ENCODE measurements at regions not wholly inside any gene's neighbourhood (a gene's known extent, or its start where the extent isn't known, plus 50 kb on each side); places are given as distances from the start of the nearest gene placed in this dataset.
"Not testable (repeated sequence)": the region's sequence is repeated elsewhere in the genome, so short reads cannot be mapped to it uniquely, and the experiment has no call there.

DNA sequence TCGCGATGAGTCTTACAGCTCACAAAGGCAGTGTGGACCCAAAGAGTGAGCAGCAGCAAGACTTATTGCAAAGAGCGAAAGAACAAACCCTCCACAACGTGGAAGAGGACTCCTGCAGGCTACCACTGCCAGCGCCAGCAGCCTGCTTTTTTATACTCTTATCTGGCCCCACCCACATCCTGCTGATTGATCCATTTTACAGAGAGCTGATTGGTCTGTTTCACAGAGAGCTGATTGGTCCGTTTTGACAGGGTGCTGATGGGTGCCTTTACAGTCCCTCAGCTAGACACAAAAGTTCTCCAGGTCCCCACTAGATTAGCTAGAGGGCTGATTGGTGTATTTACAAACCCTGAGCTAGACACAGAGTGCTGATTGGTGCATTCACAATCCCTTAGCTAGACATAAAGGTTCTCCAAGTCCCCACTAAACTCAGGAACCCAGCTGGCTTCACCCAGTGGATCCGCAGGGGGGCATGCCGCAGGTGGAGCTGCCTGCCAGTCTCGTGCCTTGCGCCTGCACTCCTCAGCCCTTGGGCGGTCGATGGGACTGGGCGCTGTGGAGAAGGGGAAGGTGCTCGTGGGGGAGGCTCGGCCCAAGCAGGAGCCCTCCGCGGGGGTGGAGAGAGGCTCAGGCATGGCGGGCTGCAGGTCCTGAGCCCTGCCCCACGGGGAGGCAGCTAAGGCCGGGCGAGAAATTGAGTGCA is 75.7 kb downstream of the QDPR start:
- DNase-seq; CTCF ChIA-PET; BruUV-seq (replicated peaks); H3K9me3 Mint-ChIP-seq (ENCODE audit: low read depth, unreplicated experiment); H3K4me3 Mint-ChIP-seq (ENCODE audit: low read depth, unreplicated experiment); H3K36me3 Mint-ChIP-seq (ENCODE audit: insufficient read depth, unreplicated experiment); H3K27ac Mint-ChIP-seq (ENCODE audit: unreplicated experiment); H3K4me1 Mint-ChIP-seq (ENCODE audit: low read depth, unreplicated experiment); intact Hi-C loops (cut with micrococcal nuclease; ENCODE audit: unreplicated experiment); H3K27me3 Mint-ChIP-seq (ENCODE audit: unreplicated experiment): not testable (repeated sequence)

DNA sequence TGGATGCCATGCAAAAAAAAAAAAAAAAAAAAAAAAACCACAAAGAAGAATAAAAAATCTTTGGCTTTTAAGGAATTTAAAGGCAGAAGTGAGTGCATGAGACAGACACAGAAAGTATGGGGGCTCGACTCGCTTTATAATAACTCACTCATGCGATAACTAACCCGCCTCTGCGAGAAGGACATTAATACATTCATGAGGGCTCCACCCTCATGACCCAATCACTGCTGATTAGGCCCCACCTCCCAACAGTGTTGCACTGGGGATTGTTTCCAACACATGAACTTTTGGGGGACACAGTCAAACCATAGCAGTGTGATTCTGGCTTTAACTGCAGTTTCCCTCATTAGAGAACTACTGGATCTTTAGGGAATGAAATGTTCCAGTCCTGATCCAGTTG is 78.1 kb downstream of the QDPR start:
- H3K36me3 Mint-ChIP-seq (ENCODE audit: insufficient read depth, unreplicated experiment), result no peaks in the 10 kb centered on the region
- H3K9me3 Mint-ChIP-seq (ENCODE audit: low read depth, unreplicated experiment), result peaks cover 4% of the 10 kb centered on the region
- intact Hi-C loops (cut with micrococcal nuclease; ENCODE audit: unreplicated experiment), result no loop called here
- H3K27me3 Mint-ChIP-seq (ENCODE audit: unreplicated experiment), result no peaks in the 10 kb centered on the region
- TF ChIP-seq, protein P1, sequence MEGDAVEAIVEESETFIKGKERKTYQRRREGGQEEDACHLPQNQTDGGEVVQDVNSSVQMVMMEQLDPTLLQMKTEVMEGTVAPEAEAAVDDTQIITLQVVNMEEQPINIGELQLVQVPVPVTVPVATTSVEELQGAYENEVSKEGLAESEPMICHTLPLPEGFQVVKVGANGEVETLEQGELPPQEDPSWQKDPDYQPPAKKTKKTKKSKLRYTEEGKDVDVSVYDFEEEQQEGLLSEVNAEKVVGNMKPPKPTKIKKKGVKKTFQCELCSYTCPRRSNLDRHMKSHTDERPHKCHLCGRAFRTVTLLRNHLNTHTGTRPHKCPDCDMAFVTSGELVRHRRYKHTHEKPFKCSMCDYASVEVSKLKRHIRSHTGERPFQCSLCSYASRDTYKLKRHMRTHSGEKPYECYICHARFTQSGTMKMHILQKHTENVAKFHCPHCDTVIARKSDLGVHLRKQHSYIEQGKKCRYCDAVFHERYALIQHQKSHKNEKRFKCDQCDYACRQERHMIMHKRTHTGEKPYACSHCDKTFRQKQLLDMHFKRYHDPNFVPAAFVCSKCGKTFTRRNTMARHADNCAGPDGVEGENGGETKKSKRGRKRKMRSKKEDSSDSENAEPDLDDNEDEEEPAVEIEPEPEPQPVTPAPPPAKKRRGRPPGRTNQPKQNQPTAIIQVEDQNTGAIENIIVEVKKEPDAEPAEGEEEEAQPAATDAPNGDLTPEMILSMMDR (IDR thresholded peaks at IDR 0.05; ENCODE audit: unreplicated experiment), result no peak
- no peak overlapping the region for H3K27ac Mint-ChIP-seq (ENCODE audit: unreplicated experiment)
- no peak overlapping the region for H3K4me3 Mint-ChIP-seq (ENCODE audit: low read depth, unreplicated experiment)
- no peaks in the 10 kb centered on the region for H3K4me1 Mint-ChIP-seq (ENCODE audit: low read depth, unreplicated experiment)
- no TSS peak for BruUV-seq (replicated peaks)
- CTCF ChIA-PET, result no interaction called here
- DNase-seq, result no peak

DNA sequence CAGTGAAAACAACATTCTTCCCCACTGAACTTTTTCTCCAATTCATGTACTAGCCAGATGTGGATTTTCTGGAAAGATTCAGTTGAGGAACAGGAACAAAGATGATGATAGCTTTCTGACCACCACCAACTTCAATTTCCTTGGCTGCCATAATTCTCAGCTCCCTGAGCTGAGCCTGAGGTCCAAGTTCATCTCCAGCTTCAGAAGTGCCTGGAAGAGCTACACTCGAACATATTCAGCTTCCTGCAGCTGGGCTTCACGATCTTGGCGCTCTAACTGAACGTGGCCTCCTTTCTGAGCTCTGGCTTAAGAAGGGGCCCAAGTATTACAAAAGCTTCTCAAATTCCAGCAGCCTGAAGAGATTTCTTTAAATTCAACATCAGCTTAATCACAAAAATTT is 83.9 kb downstream of the QDPR start:
- H3K27ac Mint-ChIP-seq (ENCODE audit: unreplicated experiment), result no peak overlapping the region
- BruUV-seq (replicated peaks), result no TSS peak
- no peak for DNase-seq
- H3K4me3 Mint-ChIP-seq (ENCODE audit: low read depth, unreplicated experiment), result no peak overlapping the region
- CTCF ChIA-PET, result no interaction called here
- TF ChIP-seq, protein P1 (IDR thresholded peaks at IDR 0.05; ENCODE audit: unreplicated experiment), result no peak
- H3K9me3 Mint-ChIP-seq (ENCODE audit: low read depth, unreplicated experiment), result no peaks in the 10 kb centered on the region
- peaks cover 6% of the 10 kb centered on the region for H3K27me3 Mint-ChIP-seq (ENCODE audit: unreplicated experiment)
- H3K36me3 Mint-ChIP-seq (ENCODE audit: insufficient read depth, unreplicated experiment), result no peaks in the 10 kb centered on the region
- no peaks in the 10 kb centered on the region for H3K4me1 Mint-ChIP-seq (ENCODE audit: low read depth, unreplicated experiment)
- intact Hi-C loops (cut with micrococcal nuclease; ENCODE audit: unreplicated experiment), result no loop called here

DNA sequence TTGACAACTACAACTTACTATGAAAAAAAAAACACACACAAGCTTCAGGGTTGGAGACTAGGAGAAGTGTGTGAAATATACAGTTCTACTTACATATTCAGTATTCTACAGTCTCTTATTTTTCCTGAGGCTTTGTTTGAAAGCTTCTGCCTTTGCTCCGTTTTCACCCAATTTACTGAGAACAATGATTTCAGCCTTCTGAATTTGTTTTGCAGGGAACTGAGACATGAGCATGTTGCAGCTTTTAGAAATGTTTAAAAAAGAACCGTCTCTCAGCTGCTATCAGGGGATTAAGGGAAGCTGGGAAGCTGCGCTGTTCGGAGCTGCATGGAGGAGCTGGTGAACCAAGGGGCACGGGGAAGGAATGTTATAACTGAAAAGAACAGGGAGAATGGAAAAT is 85.7 kb downstream of the QDPR start:
- TF ChIP-seq, protein P1 (IDR thresholded peaks at IDR 0.05; ENCODE audit: unreplicated experiment), result no peak
- no TSS peak for BruUV-seq (replicated peaks)
- intact Hi-C loops (cut with micrococcal nuclease; ENCODE audit: unreplicated experiment), result no loop called here

DNA sequence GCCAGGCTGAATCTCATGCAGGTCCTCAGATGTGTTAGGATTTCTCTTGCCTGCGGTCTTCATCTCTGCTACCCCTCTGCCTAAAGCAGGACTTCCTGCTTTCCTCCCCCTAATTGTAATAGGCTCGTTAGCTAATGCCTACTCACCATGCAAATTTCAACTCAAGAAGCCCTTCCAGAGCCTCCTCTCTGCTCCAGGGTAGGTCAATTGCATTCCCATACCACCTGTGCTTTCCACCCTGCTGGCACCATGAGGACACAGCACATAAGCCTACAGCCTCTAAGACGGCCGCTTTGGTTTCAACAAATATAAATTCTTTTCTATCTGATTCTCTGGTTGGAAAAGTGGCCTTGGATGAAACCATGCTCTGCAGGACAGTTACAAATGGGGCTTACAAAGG is 93.9 kb downstream of the QDPR start:
- H3K36me3 Mint-ChIP-seq (ENCODE audit: insufficient read depth, unreplicated experiment), result no peaks in the 10 kb centered on the region
- CTCF ChIA-PET, result no interaction called here
- intact Hi-C loops (cut with micrococcal nuclease; ENCODE audit: unreplicated experiment), result no loop called here
- no peak overlapping the region for H3K27ac Mint-ChIP-seq (ENCODE audit: unreplicated experiment)
- no peaks in the 10 kb centered on the region for H3K9me3 Mint-ChIP-seq (ENCODE audit: low read depth, unreplicated experiment)
- DNase-seq, result no peak
- peaks cover 19% of the 10 kb centered on the region for H3K27me3 Mint-ChIP-seq (ENCODE audit: unreplicated experiment)
- TF ChIP-seq, protein P1 (IDR thresholded peaks at IDR 0.05; ENCODE audit: unreplicated experiment), result no peak
- no peaks in the 10 kb centered on the region for H3K4me1 Mint-ChIP-seq (ENCODE audit: low read depth, unreplicated experiment)
- BruUV-seq (replicated peaks), result no TSS peak
- no peak overlapping the region for H3K4me3 Mint-ChIP-seq (ENCODE audit: low read depth, unreplicated experiment)

More for the DNA sequence above, 85.7 kb downstream of the QDPR start:
- Mint-ChIP-seq H3K27ac (ENCODE audit: unreplicated experiment) (no peak overlapping the region), H3K4me1 (ENCODE audit: low read depth, unreplicated experiment) (no peaks in the 10 kb centered on the region), H3K36me3 (ENCODE audit: insufficient read depth, unreplicated experiment) (no peaks in the 10 kb centered on the region), H3K4me3 (ENCODE audit: low read depth, unreplicated experiment) (no peak overlapping the region), H3K9me3 (ENCODE audit: low read depth, unreplicated experiment) (no peaks in the 10 kb centered on the region), H3K27me3 (ENCODE audit: unreplicated experiment) (peaks cover 21% of the 10 kb centered on the region)
- CTCF ChIA-PET, result no interaction called here
- no peak for DNase-seq
